ENCODE measurements at regions not wholly inside any gene's neighbourhood (a gene's known extent, or its start where the extent isn't known, plus 50 kb on each side); places are given as distances from the start of the nearest gene placed in this dataset.

GRCh38 chr2:49836017-49836416, 681.7 kb upstream of the FSHR start:
- H3K4me3 Mint-ChIP-seq: no peak overlapping the region
- no peak overlapping the region for H2AFZ ChIP-seq
- H3K27me3 Mint-ChIP-seq (ENCODE audit: insufficient read depth, low read depth, poor library complexity): no peaks in the 10 kb centered on the region
- no peaks in the 10 kb centered on the region for H3K9me3 Mint-ChIP-seq
- ATAC-seq: no peak
- H3K27ac Mint-ChIP-seq: no peak overlapping the region
- H3K4me1 ChIP-seq (ENCODE audit: insufficient read depth): no peaks in the 10 kb centered on the region
- no peaks in the 10 kb centered on the region for H3K36me3 Mint-ChIP-seq (ENCODE audit: low read depth)
- no peaks in the 10 kb centered on the region for H4K20me1 ChIP-seq (replicated peaks; ENCODE audit: insufficient read depth)
- H3K27me3 ChIP-seq (ENCODE audit: insufficient read depth): no peaks in the 10 kb centered on the region
- H3K27ac ChIP-seq (ENCODE audit: low read depth): no peak overlapping the region
- no peak overlapping the region for H3K4me3 ChIP-seq
- no peak for TF ChIP-seq EZH2phosphoT487 (IDR thresholded peaks at IDR 0.05; ENCODE audit: unreplicated experiment)
- no peak for TF ChIP-seq JUNB (IDR thresholded peaks at IDR 0.05; ENCODE audit: unreplicated experiment)
- TF ChIP-seq NANOG (IDR thresholded peaks at IDR 0.05; ENCODE audit: borderline replicate concordance): no peak
- TF ChIP-seq POLR2AphosphoS5 (IDR thresholded peaks at IDR 0.05; ENCODE audit: low read depth): no peak
- no peak for TF ChIP-seq EZH2 (IDR thresholded peaks at IDR 0.05; ENCODE audit: low read depth, unreplicated experiment)
- TF ChIP-seq CTCF (conservative IDR thresholded peaks at IDR 0.05; ENCODE audit: low read depth in 2 of 2): no peak
- no peak for TF ChIP-seq CREB1 (CRISPR knock-in tag; IDR thresholded peaks at IDR 0.05; ENCODE audit: low read depth)
- no peaks in the 10 kb centered on the region for H3K9me2 ChIP-seq (ENCODE audit: insufficient read depth)
- H3K4me2 ChIP-seq: no peak overlapping the region
- no peaks in the 10 kb centered on the region for H3F3A ChIP-seq (replicated peaks; ENCODE audit: low read depth)
- no peak for DNase-seq (ENCODE audit: low spot score)
- H3K4me1 Mint-ChIP-seq: peaks cover 7% of the 10 kb centered on the region; the same call in 2 of the 3 replicates
- no peaks in the 10 kb centered on the region for H3K79me2 ChIP-seq (replicated peaks; ENCODE audit: insufficient read depth)
- no peaks in the 10 kb centered on the region for H3K36me3 ChIP-seq (ENCODE audit: insufficient read depth)

DNA sequence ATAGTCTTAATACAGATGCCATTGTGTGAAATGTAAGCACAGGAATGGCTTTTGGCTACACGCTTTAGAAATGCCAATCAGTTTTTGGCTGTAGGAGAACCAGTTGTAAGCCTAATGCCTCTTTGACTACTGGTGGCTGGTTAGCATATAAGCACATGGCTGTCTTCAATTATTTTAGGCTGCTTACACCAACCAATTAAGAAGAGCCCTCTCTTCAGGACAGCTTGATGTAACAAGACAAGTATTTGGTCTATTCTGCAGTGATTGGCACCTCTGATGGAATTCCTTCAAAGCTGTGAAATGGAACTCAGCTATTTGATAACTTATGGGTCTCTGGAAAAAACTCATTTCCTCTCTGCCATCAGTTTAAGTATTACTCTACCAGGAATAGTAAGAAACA, 680.1 kb upstream of the FSHR start:
- no peak overlapping the region for H3K27ac ChIP-seq (ENCODE audit: low read depth)
- no peaks in the 10 kb centered on the region for H3K4me1 ChIP-seq (ENCODE audit: insufficient read depth)
- Mint-ChIP-seq H3K4me1 (peaks cover 5% of the 10 kb centered on the region; the same call in 2 of the 3 replicates), H3K4me3 (no peak overlapping the region), H3K36me3 (ENCODE audit: low read depth) (no peaks in the 10 kb centered on the region), H3K27me3 (ENCODE audit: insufficient read depth, low read depth, poor library complexity) (no peaks in the 10 kb centered on the region), H3K9me3 (no peaks in the 10 kb centered on the region), H3K27ac (no peak overlapping the region)
- H2AFZ ChIP-seq: peak overlapping the region; percentile 31; the same call in 1 of the 2 replicates
- no peaks in the 10 kb centered on the region for H4K20me1 ChIP-seq (replicated peaks; ENCODE audit: insufficient read depth)
- H3K79me2 ChIP-seq (replicated peaks; ENCODE audit: insufficient read depth): no peaks in the 10 kb centered on the region
- no peaks in the 10 kb centered on the region for H3F3A ChIP-seq (replicated peaks; ENCODE audit: low read depth)
- no peak for ATAC-seq
- no peaks in the 10 kb centered on the region for H3K36me3 ChIP-seq (ENCODE audit: insufficient read depth)
- no peak overlapping the region for H3K4me3 ChIP-seq
- no peaks in the 10 kb centered on the region for H3K27me3 ChIP-seq (ENCODE audit: insufficient read depth)
- H3K9me2 ChIP-seq (ENCODE audit: insufficient read depth): no peaks in the 10 kb centered on the region
- no peak overlapping the region for H3K4me2 ChIP-seq
- DNase-seq (ENCODE audit: low spot score): no peak
- TF ChIP-seq ZNF114 (CRISPR knock-in tag; IDR thresholded peaks at IDR 0.05): no peak
- no peak for TF ChIP-seq EZH2 (IDR thresholded peaks at IDR 0.05; ENCODE audit: low read depth, unreplicated experiment)
- no peak for TF ChIP-seq CTCF (conservative IDR thresholded peaks at IDR 0.05; ENCODE audit: low read depth in 2 of 2)
- TF ChIP-seq ZNF331 (CRISPR knock-in tag; IDR thresholded peaks at IDR 0.05; ENCODE audit: low read depth): no peak
- no peak for TF ChIP-seq NANOG (IDR thresholded peaks at IDR 0.05; ENCODE audit: borderline replicate concordance)
- no peak for TF ChIP-seq JUNB (IDR thresholded peaks at IDR 0.05; ENCODE audit: unreplicated experiment)
- TF ChIP-seq, protein P1, sequence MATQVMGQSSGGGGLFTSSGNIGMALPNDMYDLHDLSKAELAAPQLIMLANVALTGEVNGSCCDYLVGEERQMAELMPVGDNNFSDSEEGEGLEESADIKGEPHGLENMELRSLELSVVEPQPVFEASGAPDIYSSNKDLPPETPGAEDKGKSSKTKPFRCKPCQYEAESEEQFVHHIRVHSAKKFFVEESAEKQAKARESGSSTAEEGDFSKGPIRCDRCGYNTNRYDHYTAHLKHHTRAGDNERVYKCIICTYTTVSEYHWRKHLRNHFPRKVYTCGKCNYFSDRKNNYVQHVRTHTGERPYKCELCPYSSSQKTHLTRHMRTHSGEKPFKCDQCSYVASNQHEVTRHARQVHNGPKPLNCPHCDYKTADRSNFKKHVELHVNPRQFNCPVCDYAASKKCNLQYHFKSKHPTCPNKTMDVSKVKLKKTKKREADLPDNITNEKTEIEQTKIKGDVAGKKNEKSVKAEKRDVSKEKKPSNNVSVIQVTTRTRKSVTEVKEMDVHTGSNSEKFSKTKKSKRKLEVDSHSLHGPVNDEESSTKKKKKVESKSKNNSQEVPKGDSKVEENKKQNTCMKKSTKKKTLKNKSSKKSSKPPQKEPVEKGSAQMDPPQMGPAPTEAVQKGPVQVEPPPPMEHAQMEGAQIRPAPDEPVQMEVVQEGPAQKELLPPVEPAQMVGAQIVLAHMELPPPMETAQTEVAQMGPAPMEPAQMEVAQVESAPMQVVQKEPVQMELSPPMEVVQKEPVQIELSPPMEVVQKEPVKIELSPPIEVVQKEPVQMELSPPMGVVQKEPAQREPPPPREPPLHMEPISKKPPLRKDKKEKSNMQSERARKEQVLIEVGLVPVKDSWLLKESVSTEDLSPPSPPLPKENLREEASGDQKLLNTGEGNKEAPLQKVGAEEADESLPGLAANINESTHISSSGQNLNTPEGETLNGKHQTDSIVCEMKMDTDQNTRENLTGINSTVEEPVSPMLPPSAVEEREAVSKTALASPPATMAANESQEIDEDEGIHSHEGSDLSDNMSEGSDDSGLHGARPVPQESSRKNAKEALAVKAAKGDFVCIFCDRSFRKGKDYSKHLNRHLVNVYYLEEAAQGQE (IDR thresholded peaks at IDR 0.05; ENCODE audit: unreplicated experiment): no peak
- no peak for TF ChIP-seq POLR2AphosphoS5 (IDR thresholded peaks at IDR 0.05; ENCODE audit: low read depth)
- TF ChIP-seq EZH2phosphoT487 (IDR thresholded peaks at IDR 0.05; ENCODE audit: unreplicated experiment): no peak
- TF ChIP-seq STAT1 (IDR thresholded peaks at IDR 0.05; ENCODE audit: unreplicated experiment): no peak
- TF ChIP-seq, protein P2, sequence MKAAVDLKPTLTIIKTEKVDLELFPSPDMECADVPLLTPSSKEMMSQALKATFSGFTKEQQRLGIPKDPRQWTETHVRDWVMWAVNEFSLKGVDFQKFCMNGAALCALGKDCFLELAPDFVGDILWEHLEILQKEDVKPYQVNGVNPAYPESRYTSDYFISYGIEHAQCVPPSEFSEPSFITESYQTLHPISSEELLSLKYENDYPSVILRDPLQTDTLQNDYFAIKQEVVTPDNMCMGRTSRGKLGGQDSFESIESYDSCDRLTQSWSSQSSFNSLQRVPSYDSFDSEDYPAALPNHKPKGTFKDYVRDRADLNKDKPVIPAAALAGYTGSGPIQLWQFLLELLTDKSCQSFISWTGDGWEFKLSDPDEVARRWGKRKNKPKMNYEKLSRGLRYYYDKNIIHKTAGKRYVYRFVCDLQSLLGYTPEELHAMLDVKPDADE (IDR thresholded peaks at IDR 0.05): no peak

Data from GM23338 (cell line).